ENCODE measurements at regions not wholly inside any gene's neighbourhood (a gene's known extent, or its start where the extent isn't known, plus 50 kb on each side); places are given as distances from the start of the nearest gene placed in this dataset.
A peak's percentile ranks its signal among the peaks of the same experiment; 100 is the strongest.
"Not testable (repeated sequence)": the region's sequence is repeated elsewhere in the genome, so short reads cannot be mapped to it uniquely, and the experiment has no call there.

DNA sequence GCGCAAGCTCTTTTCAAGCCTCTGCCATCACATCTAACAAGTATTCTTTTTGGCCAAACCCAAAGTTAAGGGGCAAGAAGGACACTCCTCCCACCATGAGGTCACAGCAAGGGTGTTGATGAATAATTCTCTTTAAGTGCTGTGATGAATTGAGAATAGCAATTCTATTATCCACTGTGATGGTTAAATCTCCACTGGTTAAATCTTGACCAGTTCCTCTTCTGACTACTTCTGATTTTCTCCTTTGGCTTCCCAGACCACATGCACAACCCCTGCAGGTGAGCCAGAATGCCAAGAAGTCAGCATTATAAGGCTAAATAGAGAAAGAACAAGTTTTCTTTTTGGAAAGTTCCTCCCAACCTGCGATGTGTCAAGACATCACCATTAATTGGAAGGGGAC, 90.6 kb upstream of the BCL2L14 start:
- no peak for DNase-seq

DNA sequence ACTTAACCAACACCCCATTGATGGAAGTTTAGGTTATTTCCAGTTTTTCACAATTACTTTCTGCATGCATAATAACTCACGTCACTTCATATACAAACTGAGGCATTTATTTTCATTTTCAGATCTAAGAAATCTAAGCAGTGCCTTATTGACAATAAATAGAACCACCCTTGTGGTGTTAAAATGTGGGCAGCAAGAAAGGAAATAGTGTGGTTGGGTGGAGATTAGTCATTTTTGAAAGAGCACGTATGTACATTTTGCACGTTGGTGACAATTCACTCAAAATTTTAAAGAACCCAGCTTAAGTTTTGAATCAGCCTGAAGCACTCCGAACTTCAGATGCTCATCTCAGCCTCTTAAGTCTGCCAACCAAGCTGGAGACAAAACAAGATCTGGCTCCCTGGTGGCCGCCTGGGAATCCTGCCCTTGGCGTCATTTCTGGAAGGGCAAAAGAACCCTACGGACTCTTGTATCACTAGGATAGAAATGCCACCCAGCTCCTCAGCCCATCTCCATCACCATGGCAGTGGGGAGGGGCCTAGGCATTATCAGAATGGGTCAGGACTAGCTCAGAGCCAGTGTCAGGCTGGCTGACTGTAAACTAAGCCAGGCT, 89.5 kb upstream of the BCL2L14 start:
- peak; percentile 9 for DNase-seq

DNA sequence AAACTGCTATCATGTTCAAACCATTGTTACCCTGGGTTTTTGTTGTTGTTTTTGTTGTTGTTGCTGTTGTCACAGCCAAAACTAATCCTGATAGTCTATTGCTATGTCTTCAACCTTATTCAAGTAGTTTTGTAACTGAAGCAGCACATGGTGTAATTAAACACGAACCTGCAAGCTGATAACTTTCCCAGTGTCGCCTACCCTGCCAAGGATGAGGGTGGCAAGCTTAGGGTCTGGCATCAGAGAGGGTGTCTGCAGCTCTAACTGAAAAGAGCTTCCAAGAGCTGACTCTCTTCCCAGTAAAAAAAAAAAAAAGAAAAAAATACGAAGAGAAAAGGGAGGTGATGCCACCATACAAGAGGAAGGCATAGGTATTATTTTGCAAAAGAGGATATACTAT, 86.3 kb upstream of the BCL2L14 start:
- no peak for DNase-seq

DNA sequence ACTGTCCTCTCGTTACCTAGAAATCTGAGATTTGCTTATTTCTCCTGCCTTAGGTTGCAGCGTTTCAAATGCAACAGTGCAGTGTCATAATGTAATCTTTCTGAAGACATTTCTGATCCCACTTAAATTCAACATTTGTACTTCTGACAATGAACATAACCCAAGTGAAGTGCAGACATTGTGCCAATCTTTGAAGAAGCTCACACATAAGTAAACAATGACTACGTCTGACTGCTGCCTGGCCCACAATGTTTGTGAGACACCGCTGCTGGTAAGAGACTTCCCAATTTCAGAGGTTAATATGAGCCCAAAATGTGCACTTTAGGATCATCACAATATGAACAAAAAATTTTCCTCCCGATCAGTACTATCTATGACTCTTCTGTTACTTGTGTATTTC, 84.6 kb upstream of the BCL2L14 start:
- no peak for DNase-seq

DNA sequence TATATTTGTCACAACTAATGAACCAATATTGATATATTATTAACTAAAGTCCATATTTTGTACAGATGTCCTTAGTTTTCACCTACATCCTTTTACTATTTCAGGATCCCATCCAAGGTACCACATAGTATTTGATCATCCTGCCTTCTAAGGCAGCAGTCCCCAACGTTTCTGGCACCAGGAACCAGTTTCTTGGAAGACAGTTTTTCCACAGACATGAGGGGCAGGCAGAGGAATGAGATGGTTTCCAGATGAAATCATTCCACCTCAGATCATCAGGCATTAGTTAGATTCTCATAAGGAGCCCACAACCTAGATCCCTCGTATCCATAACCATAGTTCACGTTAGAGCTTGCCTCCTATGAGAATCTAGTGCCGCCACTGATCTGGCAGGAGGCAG, 82.8 kb upstream of the BCL2L14 start:
- DNase-seq: no peak

DNA sequence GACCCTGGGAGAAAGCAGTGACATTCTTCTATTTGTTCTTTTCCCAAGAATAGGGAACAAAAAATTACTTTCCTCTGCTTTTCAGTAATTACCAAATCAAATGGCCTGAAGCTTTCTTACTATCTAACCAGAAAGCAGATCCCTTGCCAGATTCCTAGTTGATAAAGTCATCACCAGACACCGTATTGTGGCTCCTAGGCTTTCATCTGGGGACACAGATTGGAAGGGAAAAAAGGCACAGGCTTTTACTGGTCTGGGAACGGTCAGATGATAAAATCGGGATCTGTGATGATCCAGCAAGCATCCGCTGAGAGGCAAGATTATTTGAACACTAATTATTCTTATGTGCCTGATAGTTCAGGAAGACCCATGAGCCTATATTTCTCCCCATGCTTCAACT, 79.1 kb upstream of the BCL2L14 start:
- DNase-seq: no peak

DNA sequence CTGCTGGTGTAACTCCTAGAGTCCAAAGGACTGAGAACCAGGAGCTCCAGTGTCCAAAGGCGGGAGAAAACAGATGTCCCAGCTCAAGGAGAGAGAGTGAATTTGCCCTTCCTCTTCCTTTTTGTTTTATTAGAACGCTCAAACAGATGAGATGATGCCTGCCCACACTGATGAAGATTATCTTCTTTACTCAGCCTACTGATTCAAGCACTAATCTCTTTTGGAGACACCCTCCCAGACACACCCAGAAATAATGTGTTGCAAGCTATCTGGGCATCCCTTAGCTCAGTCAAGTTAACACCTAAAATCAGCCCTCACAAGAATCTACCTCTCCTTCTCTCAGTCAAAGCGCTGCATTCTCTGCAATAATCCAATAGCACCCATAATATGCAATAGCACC, 78.2 kb upstream of the BCL2L14 start:
- no peak for DNase-seq

DNA sequence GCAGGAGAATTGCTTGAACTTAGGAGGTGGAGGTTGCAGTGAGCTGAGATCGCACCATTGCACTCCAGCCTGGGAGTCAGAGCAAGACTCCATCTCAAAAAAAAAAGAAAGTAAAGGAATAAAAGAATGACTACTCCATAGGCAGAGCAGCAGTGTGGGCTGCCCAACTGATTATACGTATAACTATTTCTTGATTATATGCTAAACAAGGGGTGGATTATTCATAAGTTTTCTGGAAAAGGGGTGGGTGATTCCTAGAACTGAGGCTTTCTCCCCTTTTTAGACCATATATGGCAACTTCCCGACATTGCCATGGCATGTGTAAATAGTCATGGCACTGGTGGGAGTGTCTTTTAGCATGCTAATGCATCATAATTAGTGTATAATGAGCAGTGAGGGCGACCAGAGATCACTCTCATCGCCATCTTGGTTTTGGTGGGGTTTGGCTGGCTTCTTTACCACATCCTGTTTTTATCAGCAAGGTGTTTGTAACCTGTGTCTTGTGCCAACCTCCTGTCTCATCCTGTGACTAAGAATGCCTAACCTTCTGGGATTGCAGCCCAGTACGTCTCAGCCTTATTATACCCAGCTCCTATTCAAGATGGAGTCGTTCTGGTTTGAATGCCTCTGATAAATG, 72.3 kb upstream of the BCL2L14 start:
- DNase-seq: not testable (repeated sequence)

DNA sequence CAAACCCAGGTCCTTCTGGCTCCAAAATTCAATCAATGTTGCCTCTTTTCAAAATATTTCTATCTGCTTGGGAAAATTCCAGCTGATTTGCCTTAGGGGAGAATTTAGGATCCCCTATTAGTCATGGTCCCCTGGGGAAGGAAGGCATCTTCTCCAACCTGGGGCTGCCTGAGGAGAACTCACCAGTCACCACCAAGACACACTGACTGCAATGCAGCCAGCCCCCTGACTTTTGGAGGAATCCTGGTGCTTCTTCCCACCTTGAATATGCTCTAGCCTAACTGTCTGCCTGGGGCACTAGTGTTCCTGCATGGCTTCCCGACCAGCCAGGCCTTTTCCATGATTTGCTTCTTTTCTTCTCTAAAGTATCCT, 71.8 kb upstream of the BCL2L14 start:
- no peak for DNase-seq

DNA sequence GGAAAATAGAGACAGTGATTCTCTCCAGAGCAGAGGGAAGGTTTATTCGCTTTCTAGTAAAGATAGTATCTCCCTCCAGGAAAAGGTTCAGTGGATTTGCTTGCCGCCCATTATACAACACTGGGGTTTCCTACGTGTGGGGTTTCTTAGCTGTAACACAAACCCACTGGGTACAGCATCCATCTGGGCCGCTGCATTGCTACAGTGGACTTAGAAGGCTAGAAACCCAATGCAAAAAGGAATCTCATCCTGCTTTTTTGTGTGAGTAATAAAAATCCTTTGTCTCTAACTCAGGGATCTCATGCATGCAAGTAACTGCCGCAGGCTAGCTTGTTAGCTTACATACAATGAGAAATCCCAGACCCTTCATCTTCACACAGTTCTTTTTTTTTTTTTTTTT, 67.1 kb upstream of the BCL2L14 start:
- DNase-seq: no peak

DNA sequence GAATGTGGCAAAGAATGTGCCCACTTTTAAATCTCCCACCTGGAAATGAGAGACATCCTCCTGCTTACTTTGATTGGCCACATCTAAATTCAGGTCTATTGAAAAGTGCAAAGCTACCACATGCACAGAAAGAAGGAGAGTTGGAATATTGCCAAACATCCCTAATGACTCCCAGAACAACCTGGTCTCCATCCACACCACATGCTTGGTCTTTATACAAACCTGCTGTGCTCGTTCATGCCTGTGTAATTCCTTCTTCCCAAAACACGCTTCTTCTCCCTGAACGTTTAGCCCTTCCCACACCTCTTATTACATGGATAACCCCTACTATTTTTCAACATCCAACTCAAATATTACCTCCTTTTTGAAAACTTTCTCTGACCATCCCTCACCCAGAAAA, 66.2 kb upstream of the BCL2L14 start:
- no peak for DNase-seq

DNA sequence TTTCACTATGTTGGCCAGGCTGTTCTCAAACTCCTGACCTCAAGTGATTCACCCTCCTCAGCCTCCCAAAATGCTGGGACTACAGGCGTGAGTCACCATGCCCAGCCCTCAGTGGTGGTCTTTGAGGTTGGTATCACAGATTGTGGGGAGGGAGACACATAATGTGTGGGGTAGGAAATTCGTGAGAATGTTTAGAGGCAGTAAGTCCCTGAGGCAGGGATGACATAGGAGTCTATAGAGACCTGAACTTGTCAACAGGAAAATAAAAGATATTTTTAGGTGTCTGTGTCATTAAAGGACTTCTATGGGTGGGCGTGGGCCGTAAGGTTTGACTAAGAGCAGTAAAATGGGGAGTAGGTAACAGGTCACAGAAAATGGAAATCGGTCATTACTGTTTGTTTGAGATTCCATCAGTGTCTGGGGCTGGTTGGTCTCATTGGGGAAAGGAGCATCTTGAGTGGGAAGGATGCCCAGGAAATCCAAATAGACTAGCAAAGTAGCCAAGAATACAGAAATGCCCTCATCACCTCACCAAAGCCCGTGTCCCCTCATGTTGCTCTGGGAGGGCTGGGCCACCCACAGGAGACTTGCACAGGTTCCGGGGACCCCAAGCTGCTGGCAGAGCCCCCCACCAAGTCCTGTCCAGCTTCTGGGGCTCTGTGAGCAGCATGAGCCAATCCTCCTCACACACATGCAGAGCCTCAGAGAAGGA, 63.6 kb upstream of the BCL2L14 start:
- peak; percentile 5 for DNase-seq

DNA sequence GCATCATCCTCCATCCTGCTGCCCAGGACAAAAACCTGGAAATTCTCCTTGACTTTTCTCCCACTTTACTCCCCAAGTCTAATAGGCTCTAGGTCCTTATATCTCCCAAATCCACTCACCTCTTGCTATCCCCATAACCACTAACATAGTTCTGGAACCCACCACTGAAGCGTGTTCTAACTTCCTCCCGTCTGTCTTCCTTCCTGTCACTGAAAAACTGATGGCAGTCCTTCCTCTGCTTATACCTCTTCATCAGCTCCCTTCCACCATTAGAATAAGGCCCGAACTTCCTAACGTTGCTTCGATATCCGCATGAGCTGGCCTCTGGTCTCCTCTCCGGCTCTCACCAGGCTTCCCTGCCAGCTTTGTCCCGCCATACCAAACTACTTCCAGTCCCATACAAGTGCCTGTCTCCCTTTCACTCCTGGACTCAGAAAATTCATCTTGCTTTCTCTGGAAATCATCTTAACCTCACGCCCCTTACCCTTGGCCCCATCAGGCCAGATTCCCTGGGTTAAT, 63.0 kb upstream of the BCL2L14 start:
- DNase-seq: no peak

DNA sequence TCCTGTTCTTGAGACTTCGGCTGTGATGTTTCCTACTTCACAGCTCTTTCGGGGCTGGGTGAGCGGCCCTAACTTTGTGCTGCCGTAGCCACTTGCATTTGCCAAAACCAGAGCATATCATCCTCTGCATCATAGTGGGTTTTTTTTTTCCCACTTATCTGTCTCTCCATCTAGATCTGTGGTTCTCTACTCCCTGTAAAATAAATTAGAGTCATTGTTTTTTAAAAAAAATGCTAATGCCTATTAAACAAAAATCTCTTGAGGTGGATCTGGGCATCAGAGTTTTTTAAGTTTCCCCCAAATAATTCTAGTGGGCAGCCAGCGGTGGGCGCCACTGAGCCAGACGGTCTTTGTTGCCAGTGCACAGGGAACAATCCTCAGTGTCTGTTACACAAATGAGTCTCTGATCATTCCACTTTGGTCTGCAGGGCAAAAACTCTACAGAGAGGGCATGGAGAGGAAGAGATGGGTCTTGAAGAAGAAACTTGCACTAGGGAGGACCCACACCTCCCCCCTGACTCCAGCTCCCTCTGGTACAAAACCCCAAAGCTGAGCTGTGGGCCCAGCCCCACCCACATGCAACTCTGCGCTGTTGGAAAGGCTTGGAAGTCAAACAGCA, 62.4 kb upstream of the BCL2L14 start:
- DNase-seq: no peak

DNA sequence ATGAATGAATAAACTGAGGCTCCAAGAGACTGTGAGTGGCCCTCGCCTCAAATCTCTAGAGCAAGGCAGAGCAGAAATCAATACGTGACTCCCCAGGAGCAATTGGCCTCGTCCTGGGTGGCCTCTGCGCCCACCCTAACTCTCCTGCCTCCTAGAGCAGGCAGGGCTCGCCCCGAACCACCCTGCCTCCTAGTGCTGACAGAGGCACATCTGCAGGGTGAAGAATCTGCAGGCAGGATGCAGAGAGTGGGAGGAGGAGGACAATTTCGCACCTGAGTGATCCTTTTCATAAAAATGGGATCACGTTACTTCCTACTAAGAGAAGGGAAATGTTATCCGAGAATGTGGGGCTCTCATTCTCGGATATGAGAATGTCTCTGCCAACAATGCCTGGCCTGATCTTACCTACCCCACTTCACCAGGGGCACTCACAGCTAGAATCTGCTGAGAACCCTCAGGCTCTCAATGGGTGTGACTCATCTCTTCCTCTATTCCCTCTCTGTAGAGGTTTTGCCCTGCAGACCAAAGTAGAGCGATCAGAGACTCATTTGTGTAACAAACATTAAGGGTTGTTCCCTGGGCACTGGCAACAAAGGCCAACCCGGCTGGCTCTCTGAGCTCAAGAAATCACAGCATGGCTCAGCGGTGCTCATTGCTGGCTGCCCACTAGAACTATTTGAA, 61.7 kb upstream of the BCL2L14 start:
- peak; percentile 33 for DNase-seq

DNA sequence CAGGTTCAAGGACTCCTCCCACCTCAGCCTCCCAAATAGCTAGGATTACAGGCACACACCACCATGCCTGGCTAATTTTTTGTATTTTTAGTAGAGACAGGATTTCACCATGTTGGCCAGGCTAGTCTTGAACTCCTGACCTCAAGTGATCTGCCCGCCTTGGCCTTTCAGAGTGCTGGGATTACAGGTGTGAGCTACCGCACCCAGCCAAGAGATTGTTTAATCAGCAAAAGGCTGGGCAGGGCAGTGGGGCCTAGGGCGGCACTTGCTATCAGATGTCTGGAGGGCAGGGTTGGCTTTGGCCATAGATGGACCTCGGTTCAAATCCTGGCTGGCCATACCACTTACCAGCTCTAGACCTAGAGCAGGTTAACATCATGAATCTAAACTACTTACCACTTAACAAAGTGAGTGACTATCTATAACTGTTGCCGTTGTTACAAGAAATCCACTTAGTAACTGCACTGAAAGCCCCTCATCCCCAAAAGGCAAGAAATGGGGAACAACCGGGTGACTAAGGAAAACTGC, 60.9 kb upstream of the BCL2L14 start:
- DNase-seq: not testable (repeated sequence)

DNA sequence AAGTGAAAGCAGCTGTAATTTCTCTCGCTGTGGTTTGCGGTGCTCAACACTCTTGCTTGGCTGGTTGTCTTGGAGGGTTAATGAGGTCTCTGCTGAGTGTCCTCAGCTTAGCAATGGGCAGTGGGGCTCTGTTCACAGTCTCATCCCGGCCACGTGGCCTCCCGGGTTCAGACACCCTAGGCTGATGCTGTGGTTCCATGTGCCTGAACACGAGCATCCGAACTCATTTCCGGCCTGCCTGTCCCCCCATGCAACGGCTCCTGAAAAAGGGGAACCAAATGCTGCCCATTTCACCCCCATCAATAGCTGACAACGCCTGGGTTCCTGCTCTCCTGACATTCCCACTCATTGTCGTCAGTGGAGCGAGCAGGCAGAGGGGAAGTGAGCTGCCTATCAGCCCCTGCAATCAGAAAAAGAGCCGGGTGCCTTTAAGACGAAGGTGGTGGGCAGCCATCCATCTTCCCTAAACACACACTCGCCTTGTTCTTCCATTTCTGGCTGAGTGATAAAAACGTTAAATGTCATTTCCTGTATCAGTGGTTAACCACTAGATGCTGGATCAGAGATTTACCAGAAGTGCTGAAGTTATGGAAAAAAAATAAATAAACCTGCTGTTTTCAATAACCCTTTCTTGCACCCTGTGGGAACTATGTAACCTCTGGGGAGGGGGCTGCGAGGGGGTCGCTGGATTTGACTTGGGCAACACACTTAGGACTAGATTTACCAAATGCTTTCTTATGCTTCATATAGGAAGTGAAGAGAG, 60.3 kb upstream of the BCL2L14 start:
- peak; percentile 48 for DNase-seq

DNA sequence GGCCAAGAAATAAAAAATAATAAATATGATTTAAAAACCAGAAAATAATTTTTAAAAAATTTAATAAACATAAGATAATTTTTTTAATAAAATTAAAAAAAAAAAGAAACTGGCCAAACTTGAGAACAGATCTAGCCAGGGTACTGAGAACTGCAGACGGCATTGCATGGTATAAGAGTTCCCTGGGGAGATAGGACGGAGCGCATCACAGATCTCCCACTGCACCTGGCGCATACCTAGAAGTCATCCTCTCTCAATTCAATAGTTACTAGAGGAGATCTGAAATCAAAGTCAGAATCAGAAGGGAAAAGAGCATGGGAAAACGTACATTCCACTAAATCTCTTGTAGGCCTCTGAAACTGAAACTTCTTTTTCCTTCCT, 58.9 kb upstream of the BCL2L14 start:
- no peak for DNase-seq

DNA sequence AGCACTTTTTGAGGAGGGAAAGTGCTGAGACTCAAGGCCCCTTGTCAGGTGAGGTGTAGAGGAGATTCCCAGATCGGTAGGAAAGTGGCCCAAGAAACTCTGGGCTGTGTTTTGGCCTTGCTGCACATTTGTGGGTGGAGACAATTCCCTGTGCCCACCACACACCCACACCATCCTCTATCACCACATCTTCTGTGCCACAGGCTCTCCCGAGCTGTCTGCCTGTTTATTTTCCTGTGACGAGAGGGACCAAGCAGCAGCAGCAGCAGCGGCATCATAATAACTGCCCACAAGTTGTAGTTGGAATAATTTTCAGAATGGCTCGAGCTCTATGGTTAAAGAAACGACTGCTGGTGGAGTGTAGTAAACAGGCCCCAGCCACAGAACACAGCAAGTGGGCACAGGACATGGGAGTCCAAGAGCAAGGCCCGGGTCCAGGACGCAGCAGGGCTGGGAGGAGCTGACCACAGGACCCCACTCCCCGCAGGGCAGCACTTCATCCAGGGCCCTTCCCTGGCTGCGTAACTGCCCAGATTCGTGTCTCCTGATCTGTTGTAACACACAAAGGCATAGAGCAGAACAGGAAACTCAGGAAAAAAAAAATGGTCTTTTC, 55.6 kb upstream of the BCL2L14 start:
- no peak for DNase-seq

DNA sequence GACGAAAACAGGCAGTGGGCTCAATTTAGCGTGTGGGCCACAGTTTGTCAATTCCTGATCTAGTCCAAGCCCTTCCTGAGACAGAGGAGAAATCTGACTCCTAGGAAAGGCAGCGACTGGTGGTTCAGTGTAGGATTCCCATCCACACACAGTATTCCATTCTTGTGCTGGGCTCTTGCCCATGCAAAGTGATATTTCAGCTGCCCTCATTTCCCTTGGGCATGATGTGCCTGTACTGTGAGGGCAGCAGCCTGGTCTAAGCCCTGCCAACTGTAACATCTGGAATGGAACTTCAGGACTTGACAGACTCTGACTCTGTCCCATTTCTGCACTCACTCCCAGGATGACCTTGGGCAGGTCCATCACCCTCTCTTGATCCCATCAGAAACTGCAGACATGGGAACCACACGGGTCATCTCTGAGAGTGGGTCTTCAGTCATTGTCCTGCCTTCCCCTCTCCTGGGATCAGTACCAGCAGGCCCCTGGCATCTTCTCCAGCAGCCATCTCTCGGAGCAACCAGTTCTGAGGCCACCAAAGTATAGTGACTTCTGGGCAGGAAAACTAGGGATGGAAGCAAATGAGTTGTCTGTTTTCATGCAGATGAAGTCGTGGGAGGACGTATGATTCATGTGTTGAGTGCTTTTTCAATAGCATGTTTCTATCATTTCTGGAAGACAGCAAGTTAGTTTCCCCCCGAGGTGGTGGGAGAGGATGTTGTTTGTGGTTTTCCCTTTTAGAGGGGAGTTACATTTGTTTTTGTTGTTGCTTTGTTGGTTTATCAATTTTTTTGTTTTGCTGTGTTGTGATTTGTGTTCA, 54.2 kb upstream of the BCL2L14 start:
- no peak for DNase-seq

DNA sequence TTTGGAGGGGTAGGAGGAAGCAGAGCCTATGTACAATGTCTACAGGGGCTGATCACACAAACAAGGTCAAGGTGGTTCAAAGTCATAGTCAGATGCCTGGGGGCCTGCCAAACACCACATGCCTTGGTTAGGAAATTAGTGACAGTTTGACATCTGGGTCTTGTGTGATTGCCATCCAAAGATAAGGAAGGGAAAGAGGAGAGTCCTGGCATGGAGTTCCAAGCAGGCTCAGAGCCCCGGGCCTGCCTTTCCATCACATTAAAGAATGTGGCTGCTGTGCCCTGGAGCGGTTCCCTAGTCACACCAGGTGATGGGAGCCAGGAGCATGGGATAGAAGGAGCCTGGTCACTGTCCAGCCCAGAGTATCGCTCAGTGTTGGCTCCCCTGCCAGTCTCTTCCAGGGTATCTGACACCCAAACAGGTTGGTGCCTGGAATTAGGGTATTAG, 53.6 kb upstream of the BCL2L14 start:
- no peak for DNase-seq

All from NK-92 treated with Interleukin-12 subunit alpha and Interleukin-12 subunit beta, amount 100 ng/mL, for 24 hours (cell line).